NCI-H146 (cell line): ENCODE measurements at regions not wholly inside any gene's neighbourhood (a gene's known extent, or its start where the extent isn't known, plus 50 kb on each side); places are given as distances from the start of the nearest gene placed in this dataset.

Experiments used
- DNase-seq: peaks from one replicate; lab custom pipeline; 2025; lab: John Stamatoyannopoulos, UW

DNA sequence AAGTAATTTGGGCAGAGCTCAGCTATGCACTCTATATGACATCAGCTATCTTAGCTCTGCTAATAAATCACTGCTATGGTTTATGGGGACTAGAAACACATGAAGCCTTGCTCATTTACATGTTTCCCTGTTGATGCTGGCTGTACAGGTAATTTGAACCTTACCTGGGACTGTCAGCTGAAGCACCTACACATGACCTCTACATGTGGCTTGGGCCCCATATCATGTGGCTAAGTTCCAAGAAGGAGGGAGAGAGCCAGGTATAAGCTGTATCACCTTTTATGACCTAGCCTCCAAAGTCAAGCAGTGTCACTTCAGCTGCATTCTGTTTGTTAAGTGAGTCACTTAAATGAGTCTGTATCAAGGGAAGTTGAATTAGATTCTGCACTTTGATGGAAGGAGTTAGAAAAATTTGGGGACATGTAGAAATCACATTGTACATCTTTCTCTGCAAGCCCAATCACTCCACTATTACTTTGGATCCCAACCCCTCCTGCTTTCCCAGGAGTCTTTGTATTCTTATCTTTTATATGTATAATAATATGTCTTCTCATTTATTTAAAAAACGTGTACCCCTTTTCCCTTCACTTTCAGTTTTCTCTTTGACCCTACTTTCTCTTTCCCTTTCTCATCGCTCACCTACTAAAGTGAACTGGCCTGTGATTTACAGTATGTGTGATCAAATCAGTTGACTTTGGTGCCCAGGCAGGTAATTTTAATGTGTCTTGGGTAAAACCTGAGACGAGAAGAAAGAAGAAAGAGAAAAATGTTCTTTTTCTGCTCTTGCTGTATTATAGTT is 53.4 kb upstream of the PRKACB start:
- no peak for DNase-seq

DNA sequence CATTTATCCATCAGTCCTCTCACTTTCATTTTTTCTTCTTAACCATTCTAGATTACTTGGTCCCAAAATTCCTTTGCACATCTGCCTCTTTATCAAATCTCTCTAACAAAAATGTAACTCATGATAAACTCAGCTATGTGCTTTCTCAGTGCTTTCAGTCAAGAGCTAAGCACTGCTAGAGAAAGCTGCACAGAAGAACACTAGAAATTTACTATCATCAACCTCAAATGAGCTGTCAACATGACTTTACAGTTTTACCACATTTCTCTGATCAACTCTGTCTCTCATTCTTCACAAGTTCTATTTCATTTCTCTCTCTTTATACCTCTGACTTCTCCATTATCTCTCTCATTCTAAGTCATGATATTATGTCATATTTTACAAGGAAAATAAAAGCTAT is 54.2 kb upstream of the PRKACB start:
- DNase-seq: no peak

DNA sequence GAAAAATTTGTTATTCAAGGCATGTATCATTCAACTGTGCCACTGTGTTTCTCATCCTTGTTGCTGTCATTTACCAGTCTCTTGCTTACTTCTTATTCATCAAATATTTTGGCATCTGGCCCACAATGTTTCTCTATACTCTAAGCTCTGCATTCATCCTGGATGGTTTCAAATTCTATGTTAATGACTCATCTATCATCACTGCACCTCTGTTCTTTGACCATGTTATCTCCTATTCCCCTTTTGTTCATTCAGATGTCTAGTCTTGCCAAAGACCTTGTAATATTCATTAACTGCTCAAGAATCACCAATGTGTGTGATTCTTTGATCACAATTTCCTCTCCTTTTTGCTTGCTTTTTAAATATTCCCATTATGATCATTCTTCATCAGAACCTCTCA is 54.6 kb upstream of the PRKACB start:
- DNase-seq: no peak

DNA sequence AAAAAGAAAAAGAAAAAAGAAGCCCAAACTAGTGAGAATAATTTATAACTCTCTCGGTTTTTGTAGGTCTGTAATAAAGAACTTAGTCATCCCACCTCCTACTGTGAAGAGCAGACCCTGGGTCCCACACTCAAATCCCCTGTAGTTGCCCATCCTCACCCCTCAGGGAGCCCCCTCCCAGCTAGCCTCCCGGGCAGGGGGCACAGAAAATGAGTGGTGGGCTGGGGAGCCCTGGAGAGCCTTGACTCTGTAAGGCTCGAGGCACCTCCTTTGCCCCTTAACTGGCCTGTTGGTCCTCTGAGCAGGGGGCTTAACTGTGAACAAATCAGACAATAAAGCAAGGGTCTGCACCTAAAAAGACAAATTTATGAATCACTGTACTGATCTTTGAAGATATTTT is 57.5 kb upstream of the PRKACB start:
- DNase-seq: no peak

DNA sequence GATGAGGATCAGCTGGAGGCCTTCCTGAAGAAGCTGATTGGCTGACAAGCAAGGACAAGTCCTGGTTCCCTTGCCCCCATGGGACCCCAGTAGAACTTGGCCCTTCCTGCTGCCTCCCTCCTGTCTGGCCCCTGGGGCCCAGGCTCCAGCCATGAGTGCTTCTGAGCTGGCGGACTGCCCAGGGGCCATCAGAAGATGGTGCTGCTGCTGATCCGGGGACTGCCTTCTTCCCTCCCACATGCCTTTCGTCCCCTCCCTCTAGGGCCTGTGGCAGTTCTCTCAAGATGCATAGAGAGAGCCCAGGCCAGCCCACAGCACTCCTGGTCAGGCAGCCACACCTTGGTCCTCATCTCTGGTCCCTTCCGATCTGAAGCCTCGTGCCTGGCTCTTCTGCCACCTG is 57.9 kb upstream of the PRKACB start:
- DNase-seq: no peak

DNA sequence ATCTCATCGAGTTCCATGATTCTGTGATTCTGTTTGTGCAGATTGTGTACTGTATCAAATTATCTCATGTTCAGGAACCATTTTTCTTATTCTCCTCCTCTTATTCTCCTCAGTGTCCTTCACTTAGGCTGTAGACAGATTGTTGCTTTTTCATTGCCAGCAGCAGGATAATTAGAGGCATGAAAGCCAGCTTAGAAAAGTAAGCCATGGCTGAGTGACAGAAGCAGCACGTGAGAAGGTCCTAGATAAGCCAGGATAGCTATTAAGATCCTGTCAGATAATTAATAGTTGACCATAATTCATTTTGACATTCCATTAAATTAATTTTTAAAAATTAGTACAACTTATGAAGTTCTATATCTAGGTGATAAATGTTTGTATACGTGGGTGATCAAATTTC is 60.8 kb upstream of the PRKACB start:
- no peak for DNase-seq

DNA sequence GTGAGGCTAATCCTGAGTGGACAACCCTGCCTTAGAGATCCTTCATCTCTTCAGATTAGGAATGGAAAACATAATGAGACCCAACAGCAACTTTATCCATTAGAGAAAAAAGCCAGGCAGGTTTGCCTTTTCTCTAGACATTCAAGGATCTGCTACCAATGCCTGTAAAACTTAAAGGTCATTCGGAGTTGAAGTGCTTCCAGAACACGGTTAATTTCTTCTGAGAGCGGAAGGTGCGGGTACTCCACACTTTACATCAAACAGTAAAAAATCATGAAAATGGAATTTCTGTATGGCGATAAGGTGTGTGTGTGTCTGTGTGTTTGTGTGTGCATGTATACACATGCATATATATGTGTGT is 65.2 kb upstream of the PRKACB start:
- DNase-seq: no peak

DNA sequence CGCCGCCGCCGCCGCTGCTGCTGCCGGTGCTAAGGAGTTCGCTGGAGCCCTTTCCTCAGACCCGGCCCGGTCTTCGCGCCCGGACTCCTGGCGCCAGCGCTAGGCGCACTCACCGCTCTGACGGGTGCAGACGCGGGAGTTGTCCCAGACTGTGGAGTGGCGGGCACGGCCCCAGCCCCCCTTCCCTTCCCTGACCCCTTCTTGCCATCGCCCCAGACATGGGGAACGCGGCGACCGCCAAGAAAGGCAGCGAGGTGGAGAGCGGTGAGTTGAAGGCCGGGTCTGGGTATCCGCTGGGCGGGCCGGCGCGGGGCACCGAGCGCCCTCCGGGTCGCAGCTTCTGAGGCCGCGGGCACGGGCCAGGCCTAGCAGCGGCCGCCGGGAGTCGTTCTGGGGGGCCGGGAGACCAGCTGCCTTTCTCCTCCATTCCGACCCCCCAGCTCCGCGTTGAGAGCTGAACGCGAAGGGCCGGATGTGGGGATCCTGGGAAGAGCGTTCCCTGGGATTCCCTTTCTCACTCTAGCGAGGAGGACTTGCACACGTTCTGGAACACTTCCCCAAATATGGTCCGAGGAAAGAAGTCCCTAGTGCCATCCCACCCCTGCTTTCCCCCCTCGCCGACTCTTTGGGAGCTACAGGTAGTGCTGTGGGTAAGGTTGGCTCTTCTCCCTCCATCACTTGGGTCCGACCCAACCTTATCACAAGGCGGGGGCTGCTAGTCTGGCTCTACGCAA is 65.8 kb upstream of the PRKACB start:
- DNase-seq: peak; percentile 75

DNA sequence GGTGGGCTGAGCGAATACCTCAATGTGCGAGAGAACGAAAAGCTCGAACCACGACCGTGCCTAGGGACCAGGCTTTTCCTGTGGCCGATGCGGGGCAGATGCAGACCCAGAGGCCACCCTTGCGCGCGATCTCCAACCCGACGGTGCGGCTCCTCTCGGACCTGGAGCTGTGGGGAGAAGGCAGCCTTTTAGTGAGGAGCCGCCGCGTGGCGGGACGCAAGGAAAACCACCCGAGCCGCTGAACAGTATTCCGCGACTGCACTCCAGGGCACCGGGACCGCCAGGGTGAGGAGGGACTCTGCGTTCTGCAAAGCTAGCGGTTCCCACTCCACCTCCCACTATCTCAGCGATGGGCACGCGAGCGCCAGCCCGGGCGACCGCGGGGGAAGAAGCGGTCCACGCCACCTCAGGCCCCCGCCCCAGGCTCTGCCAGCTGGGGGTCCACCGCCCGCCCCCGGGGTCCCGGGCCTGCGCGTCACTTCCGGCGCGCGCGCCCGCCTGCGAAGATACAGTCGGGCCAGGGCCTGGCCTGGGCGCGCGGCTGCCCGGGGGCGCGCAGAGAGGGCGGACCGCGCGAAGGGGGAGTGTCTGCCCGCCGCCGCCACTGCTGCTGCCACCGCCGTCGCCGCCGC is 66.5 kb upstream of the PRKACB start:
- DNase-seq: peak; percentile 83

DNA sequence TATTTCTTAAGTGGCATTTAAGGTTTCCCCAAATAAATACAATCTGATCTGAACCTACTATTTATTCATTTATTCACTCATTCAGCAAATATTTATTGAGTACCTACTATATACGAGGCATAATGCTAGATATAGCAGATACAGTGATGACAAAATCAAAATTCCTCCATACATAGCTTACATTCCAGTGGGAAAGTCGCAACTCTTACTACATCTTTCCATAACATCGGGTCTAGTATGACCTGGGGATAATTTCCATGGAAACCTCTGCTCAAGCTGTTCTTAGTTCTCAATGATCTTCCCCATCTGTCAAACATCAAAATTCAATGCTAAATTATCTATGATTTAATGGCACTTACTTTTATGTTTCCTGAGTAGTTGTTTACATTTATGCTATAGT is 70.8 kb upstream of the PRKACB start:
- no peak for DNase-seq

DNA sequence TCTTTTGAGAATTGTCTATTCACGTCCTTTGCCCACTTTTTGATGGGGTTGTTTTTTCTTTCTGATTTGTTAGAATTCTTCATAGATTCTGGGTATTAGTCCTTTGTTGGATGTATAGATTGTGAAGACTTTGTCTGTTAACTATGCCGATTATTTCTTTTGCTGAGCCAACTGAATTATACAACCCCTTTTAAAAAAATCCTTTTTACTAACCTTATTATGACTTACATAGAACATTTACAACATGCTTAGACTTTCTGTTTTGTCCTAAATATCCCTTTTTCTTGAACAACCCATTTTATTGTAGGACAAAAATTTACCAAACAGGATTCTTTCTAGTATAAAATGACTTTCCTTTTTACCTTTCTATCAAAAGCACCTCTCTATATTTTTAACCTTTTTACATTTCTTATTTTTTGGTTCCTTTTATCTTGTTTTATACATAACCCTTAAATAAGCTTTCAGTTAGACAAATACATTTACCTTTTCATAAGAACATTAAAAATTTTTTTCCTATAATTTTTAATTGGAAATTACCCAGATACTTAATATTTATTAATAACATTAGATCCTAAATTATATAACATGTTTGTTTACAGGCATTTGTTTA is 70.4 kb upstream of the TTLL7 start:
- peak; percentile 11 for DNase-seq

DNA sequence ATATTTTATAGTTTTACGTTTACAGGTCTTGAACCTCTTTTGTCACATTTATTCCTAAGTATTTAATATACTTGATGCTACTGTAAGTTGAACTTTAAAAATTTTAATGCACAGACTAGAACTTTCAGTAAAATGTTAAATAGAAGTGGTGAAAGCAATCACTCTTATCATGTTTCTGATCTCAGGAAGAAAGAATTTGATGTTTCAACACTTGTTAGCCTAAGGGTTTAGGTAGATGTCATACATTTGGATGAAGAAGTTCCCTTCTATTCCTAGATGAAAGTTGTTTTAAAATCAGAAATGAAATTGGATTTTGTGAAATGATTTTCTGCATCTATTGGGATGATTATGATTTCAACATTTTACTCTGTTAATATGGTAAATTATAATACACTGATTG is 63.6 kb upstream of the TTLL7 start:
- DNase-seq: no peak

DNA sequence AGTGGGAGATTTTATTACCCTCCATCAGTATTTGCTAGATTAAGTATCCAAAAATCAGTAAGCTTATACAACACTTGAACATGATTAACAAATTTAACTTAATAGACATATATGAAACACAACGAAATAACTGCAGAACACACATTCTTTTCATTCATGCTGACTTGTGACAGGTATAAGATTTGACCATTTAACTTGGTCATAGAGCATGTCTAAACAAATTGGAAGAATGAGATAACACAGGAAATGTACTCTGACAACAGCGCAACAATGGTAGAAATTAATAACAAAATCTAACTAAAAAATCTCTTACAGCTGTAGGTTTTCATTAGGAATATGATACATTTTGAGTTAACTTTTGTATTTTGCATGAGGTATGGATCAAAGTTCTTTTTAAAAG is 62.4 kb upstream of the TTLL7 start:
- DNase-seq: no peak

DNA sequence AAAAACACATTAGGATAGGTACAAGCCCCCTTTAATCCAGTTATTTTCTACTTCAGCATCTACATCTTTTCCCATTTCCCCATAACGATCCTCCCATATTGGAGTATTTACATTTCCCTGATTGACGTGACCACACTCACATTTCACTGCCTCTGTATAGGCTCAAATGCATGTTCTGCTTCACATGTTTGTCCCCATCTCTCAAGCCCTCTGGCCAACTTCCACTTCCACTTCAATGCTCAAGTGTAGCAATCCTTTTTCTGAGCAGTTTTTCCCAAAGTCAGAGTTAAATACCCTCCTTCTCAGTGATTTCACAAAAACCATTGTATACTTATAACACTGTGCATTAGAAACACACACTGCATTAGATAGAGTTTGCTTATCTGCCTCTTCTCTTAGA is 61.8 kb upstream of the TTLL7 start:
- no peak for DNase-seq

DNA sequence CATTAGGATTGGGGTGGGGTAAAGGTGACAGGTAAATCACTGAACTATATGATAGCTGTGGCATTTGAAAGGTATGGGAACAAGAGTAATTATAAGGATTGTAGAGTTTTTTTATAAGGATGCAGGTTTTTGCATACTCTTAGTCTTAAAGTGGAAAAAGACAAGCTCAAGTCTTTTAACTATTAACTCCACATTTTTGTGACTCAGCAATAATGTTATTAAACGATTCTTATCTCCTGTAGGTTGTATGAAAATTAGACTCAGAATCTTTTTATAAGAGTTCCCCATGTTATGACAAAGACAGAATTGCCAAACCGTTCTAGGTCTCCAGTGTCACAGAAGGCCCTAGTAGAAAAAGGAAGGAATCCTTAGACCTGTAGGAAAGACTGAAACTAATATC is 49.9 kb upstream of the TTLL7 start:
- no peak for DNase-seq
